H1 (cell line): ENCODE measurements at regions not wholly inside any gene's neighbourhood (a gene's known extent, or its start where the extent isn't known, plus 50 kb on each side); places are given as distances from the start of the nearest gene placed in this dataset.

Source experiments
- CTCF ChIA-PET: fragments of 300-600 bp; sonication (Branson Sonifier 250); formaldehyde crosslinking; loops from one replicate; lab custom pipeline; 2021; ENCODE audit not compliant: partially characterized antibody; lab: Charles Lee
- POLR2A ChIA-PET: fragments of 300-600 bp; sonication (Branson Sonifier 250); formaldehyde crosslinking; loops from one replicate; lab custom pipeline; 2021; ENCODE audit warnings: inconsistent platforms; ENCODE audit not compliant: partially characterized antibody; lab: Charles Lee
- DNase-seq, 2 experiments: peaks; one replicate each; pipeline versions ENCODE4 v3.0.0 to v3.0.0-alpha.2; 2010 to 2022; ENCODE audit warnings: low spot score in 2 of 2, low read depth in 1 of 2, mixed read lengths in 1 of 2
- FAIRE-seq: peaks from 2 replicates; lab custom pipeline; 2011; peaks lifted over from hg19 to GRCh38; lab: Jason Lieb, UNC
- H2AFZ ChIP-seq: 2 replicates; pipeline ENCODE4 v1.8.1; 2012; ENCODE audit warnings: low read length, inconsistent platforms
- H2AK5ac ChIP-seq: 2 replicates; pipeline ENCODE4 v1.6.1; 2013; ENCODE audit warnings: low read depth, low read length
- H2BK120ac ChIP-seq: replicated peaks from 2 replicates; pipeline ENCODE3; 2013; ENCODE audit warnings: low read depth, low read length, inconsistent platforms
- H2BK12ac ChIP-seq: 2 replicates; pipeline ENCODE4 v1.6.1; 2013; ENCODE audit warnings: low read depth, low read length
- H2BK15ac ChIP-seq: 2 replicates; pipeline ENCODE4 v1.6.1; 2013; ENCODE audit warnings: low read length
- H2BK20ac ChIP-seq: 2 replicates; pipeline ENCODE4 v1.6.1; 2013; ENCODE audit warnings: low read length
- H2BK5ac ChIP-seq: 2 replicates; pipeline ENCODE4 v1.6.1; 2013; ENCODE audit warnings: low read depth, low read length
- H3K14ac ChIP-seq: 2 replicates; pipeline ENCODE4 v1.6.1; 2013; ENCODE audit warnings: inconsistent platforms; ENCODE audit not compliant: insufficient read length
- H3K18ac ChIP-seq: 2 replicates; pipeline ENCODE4 v1.6.1; 2013; ENCODE audit warnings: low read length; ENCODE audit errors: extremely low read depth
- H3K23ac ChIP-seq: 2 replicates; pipeline ENCODE4 v1.6.1; 2013; ENCODE audit warnings: inconsistent platforms; ENCODE audit not compliant: insufficient read length
- H3K23me2 ChIP-seq: 2 replicates; pipeline ENCODE4 v1.6.1; 2013; ENCODE audit warnings: low read depth, low read length
- H3K27ac ChIP-seq: 2 replicates; pipeline ENCODE4 v1.6.1; 2011; ENCODE audit warnings: low read depth, low read length, inconsistent platforms
- H3K27me3 ChIP-seq, 4 experiments: replicated peaks in 1 of 4; 1 replicate in 1 of 4; 2 replicates in 3 of 4; pipeline versions ENCODE4 v1.6.1 to v1.8.1; 2011 to 2013; ENCODE audit warnings: low read length in 3 of 4, mild to moderate bottlenecking in 3 of 4, inconsistent platforms in 2 of 4, mixed read lengths in 2 of 4, moderate library complexity in 1 of 4; ENCODE audit not compliant: control insufficient read depth in 3 of 4, insufficient read depth in 3 of 4; ENCODE audit errors: extremely low read depth in 1 of 4
- H3K36me3 ChIP-seq, 4 experiments: 2 replicates each; pipeline versions ENCODE4 v1.6.1 to v1.8.1; 2011 to 2013; ENCODE audit warnings: mild to moderate bottlenecking in 4 of 4, low read length in 3 of 4, moderate library complexity in 2 of 4, control low read depth in 1 of 4, inconsistent platforms in 1 of 4; ENCODE audit not compliant: insufficient read depth in 4 of 4, control insufficient read depth in 2 of 4
- H3K4ac ChIP-seq: replicated peaks from 2 replicates; pipeline ENCODE3; 2013; ENCODE audit warnings: low read length, low read depth, mixed read lengths, inconsistent platforms; ENCODE audit not compliant: insufficient read length
- H3K4me1 ChIP-seq, 4 experiments: replicated peaks in 1 of 4; 1 replicate in 1 of 4; 2 replicates in 3 of 4; pipeline versions ENCODE4 v1.6.1 to v1.8.1; 2011 to 2013; ENCODE audit warnings: low read length in 3 of 4, inconsistent platforms in 2 of 4, mixed read lengths in 1 of 4; ENCODE audit not compliant: insufficient read depth in 4 of 4, control insufficient read depth in 3 of 4
- H3K4me2 ChIP-seq, 2 experiments: 2 replicates each; pipeline versions ENCODE4 v1.6.1 to v1.8.1; 2011 to 2013; ENCODE audit warnings: low read depth in 2 of 2, low read length in 2 of 2, control low read depth in 1 of 2, inconsistent platforms in 1 of 2, mild to moderate bottlenecking in 1 of 2; ENCODE audit not compliant: insufficient read depth in 1 of 2
- H3K4me3 ChIP-seq, 4 experiments: fragments of 200-600, 300-600 bp in 1 of 4; sonication (generic), shearing (Covaris generic), sonication (Bioruptor Twin) in 1 of 4; 2 replicates each; pipeline versions ENCODE4 v1.5.1 to v1.8.1; 2011 to 2016; ENCODE audit warnings: low read length in 4 of 4, low read depth in 3 of 4, control low read depth in 2 of 4, inconsistent platforms in 2 of 4, mild to moderate bottlenecking in 2 of 4, mixed read lengths in 1 of 4, moderate library complexity in 1 of 4; ENCODE audit not compliant: insufficient read depth in 2 of 4; ENCODE audit errors: extremely low read depth in 1 of 4
- H3K56ac ChIP-seq: replicated peaks from 2 replicates; pipeline ENCODE3; 2013; ENCODE audit warnings: low read depth, mild to moderate bottlenecking, mixed read lengths, low read length, inconsistent platforms; ENCODE audit not compliant: insufficient read length
- H3K79me1 ChIP-seq: 2 replicates; pipeline ENCODE4 v1.6.1; 2013; ENCODE audit warnings: low read depth, low read length, control low read depth
- H3K79me2 ChIP-seq, 2 experiments: 2 replicates each; pipeline versions ENCODE4 v1.6.1 to v1.8.1; 2012 to 2013; ENCODE audit warnings: low read length in 2 of 2, mild to moderate bottlenecking in 2 of 2, inconsistent platforms in 1 of 2; ENCODE audit not compliant: insufficient read depth in 2 of 2, control insufficient read depth in 1 of 2
- H3K9ac ChIP-seq, 4 experiments: replicated peaks in 1 of 4; 1 replicate in 1 of 4; 2 replicates in 3 of 4; pipeline versions ENCODE4 v1.6.1 to v1.8.1; 2011 to 2013; ENCODE audit warnings: low read depth in 3 of 4, low read length in 3 of 4, control low read depth in 2 of 4, mild to moderate bottlenecking in 2 of 4, moderate library complexity in 2 of 4, inconsistent platforms in 1 of 4; ENCODE audit errors: extremely low read depth in 1 of 4
- H3K9me3 ChIP-seq, 2 experiments: 2 replicates each; pipeline versions ENCODE4 v1.6.1 to v1.8.1; 2012 to 2013; ENCODE audit warnings: mild to moderate bottlenecking in 2 of 2, moderate library complexity in 2 of 2, control low read depth in 1 of 2, inconsistent platforms in 1 of 2, low read depth in 1 of 2, low read length in 1 of 2, mixed read lengths in 1 of 2; ENCODE audit not compliant: insufficient read depth in 2 of 2
- H4K20me1 ChIP-seq, 2 experiments: replicated peaks in 1 of 2; 2 replicates each; pipeline versions ENCODE3 to v1.8.1; 2011 to 2013; ENCODE audit warnings: inconsistent platforms in 2 of 2, low read length in 2 of 2, mild to moderate bottlenecking in 1 of 2; ENCODE audit not compliant: insufficient read depth in 2 of 2, control insufficient read depth in 1 of 2
- H4K5ac ChIP-seq: 2 replicates; pipeline ENCODE4 v1.6.1; 2013; ENCODE audit warnings: low read length, low read depth, mixed read lengths, inconsistent platforms; ENCODE audit not compliant: insufficient read length
- H4K8ac ChIP-seq: 2 replicates; pipeline ENCODE4 v1.8.0; 2013; ENCODE audit warnings: mild to moderate bottlenecking, moderate library complexity, low read length, inconsistent platforms; ENCODE audit not compliant: insufficient read depth; ENCODE audit errors: extremely low read depth
- H4K91ac ChIP-seq: replicated peaks from 2 replicates; pipeline ENCODE3; 2013; ENCODE audit warnings: low read length, mixed read lengths, inconsistent platforms; ENCODE audit not compliant: insufficient read length
- BCL11A ChIP-seq, 2 experiments: IDR thresholded peaks; one replicate each; pipeline ENCODE4 v1.6.1; 2011; ENCODE audit warnings: low read depth in 2 of 2, low read length in 2 of 2, mild to moderate bottlenecking in 2 of 2
- BRCA1 ChIP-seq: IDR thresholded peaks from 2 replicates; pipeline ENCODE4 v1.6.1; 2012; ENCODE audit warnings: low read depth, low read length, improper control_type of control experiment
- EGR1 ChIP-seq: IDR thresholded peaks from 2 replicates; pipeline ENCODE4 v1.6.1; 2011; ENCODE audit warnings: low read depth, low read length, borderline replicate concordance
- HDAC2 ChIP-seq, 2 experiments: fragments of 300-600 bp in 1 of 2; sonication (generic) in 1 of 2; IDR thresholded peaks; 2 replicates each; pipeline ENCODE4 v1.6.1; 2011 to 2012; ENCODE audit warnings: low read depth in 2 of 2, low read length in 2 of 2, mild to moderate bottlenecking in 2 of 2, moderate library complexity in 2 of 2, borderline replicate concordance in 1 of 2, inconsistent platforms in 1 of 2
- JUN ChIP-seq: IDR thresholded peaks from 2 replicates; pipeline ENCODE4 v1.6.1; 2011; ENCODE audit warnings: low read depth, mild to moderate bottlenecking, improper control_type of control experiment, low read length
- JUND ChIP-seq: IDR thresholded peaks from 2 replicates; pipeline ENCODE4 v1.6.1; 2011; ENCODE audit warnings: mild to moderate bottlenecking, improper control_type of control experiment, low read length
- KDM1A ChIP-seq: fragments of 200-600, 300-600 bp; sonication (generic); IDR thresholded peaks from 2 replicates; pipeline ENCODE4 v1.7.1; 2016; ENCODE audit warnings: mild to moderate bottlenecking, low read length, borderline replicate concordance
- MAFK ChIP-seq: IDR thresholded peaks from 2 replicates; pipeline ENCODE4 v1.6.1; 2012; ENCODE audit warnings: low read depth, mild to moderate bottlenecking, improper control_type of control experiment, low read length
- NRF1 ChIP-seq: IDR thresholded peaks from 2 replicates; pipeline ENCODE4 v1.6.1; 2011; ENCODE audit warnings: mild to moderate bottlenecking, low read depth, low read length, improper control_type of control experiment
- RNF2 ChIP-seq: fragments of 200-900, 300-1000 bp; sonication (generic); IDR thresholded peaks from 2 replicates; pipeline ENCODE4 v1.7.1; 2016; ENCODE audit warnings: borderline replicate concordance, low read depth, mild to moderate bottlenecking, antibody characterized with exemption, low read length; ENCODE audit not compliant: poor library complexity, severe bottlenecking; ENCODE audit errors: missing control alignments
- RXRA ChIP-seq: IDR thresholded peaks from 2 replicates; pipeline ENCODE4 v1.6.1; 2011; ENCODE audit warnings: low read depth, mild to moderate bottlenecking, low read length, moderate library complexity; ENCODE audit not compliant: insufficient read depth
- SAP30 ChIP-seq: fragments of 300-600 bp; sonication (generic); IDR thresholded peaks from 2 replicates; pipeline ENCODE4 v1.7.1; 2012; ENCODE audit warnings: low read length, moderate library complexity, mild to moderate bottlenecking, inconsistent platforms; ENCODE audit not compliant: insufficient read depth, insufficient replicate concordance
- SIRT6 ChIP-seq: IDR thresholded peaks from one replicate; pipeline ENCODE4 v1.7.1; 2012; ENCODE audit warnings: low read length, inconsistent platforms
- SP1 ChIP-seq: IDR thresholded peaks from 2 replicates; pipeline ENCODE4 v1.6.1; 2011; ENCODE audit warnings: low read depth, low read length
- SP2 ChIP-seq: IDR thresholded peaks from 2 replicates; pipeline ENCODE4 v1.6.1; 2012; ENCODE audit warnings: mild to moderate bottlenecking, low read length, inconsistent platforms
- TCF12 ChIP-seq: IDR thresholded peaks from 2 replicates; pipeline ENCODE4 v1.6.1; 2011; ENCODE audit warnings: low read depth, mild to moderate bottlenecking, low read length
- WGBS, 2 experiments: shearing (Covaris generic) in 1 of 2; methylation state at CpG; one replicate each; pipeline versions ENCODE4 v1.1.6 to v1.1.7; 2013 to 2015; ENCODE audit warnings: low lambda C conversion rate in 2 of 2, mixed read lengths in 2 of 2, inconsistent platforms in 1 of 2, low coverage in 1 of 2, missing lambda C conversion rate in 1 of 2; ENCODE audit not compliant: insufficient replicate concordance in 2 of 2, insufficient coverage in 1 of 2, insufficient read length in 1 of 2; ENCODE audit errors: extremely low coverage in 1 of 2, missing lambda C conversion rate in 1 of 2; 5-methylcytosine and 5-hydroxymethylcytosine counted together

DNA sequence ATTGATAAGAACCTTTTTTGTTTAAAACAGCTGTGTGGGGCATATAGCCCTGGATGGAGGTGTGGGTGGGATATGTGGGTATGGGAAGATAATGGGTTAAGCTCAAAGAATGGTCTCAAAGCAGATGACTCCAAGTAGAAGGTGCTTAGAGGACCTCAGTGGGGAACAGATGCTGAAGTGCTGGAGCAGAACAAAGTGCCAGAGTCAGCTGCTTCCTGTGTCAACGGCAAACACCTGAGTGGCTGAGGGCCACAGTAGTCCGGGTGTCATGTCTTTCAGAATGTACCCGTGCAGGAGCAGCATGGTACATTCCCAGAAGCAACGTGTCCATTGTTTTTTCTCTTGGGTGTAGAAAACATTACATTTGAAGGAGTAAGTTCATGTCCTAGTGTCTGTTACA is 210.6 kb downstream of the CCNG2 start:
- Histone ChIP-seq H2BK120ac (no peak overlapping the region), H2AFZ (no peak overlapping the region), H3K79me2 (no peaks in the 10 kb centered on the region), H3K14ac (no peak overlapping the region), H2BK12ac (no peak overlapping the region), H2BK15ac (no peak overlapping the region), H3K4me3 (no peak overlapping the region), H3K79me1 (no peaks in the 10 kb centered on the region), H4K91ac (no peak overlapping the region), H3K4me2 (no peak overlapping the region), H4K8ac (no peak overlapping the region), H2BK20ac (no peak overlapping the region), H3K9ac (no peak overlapping the region), H3K4ac (no peak overlapping the region), H2BK5ac (no peak overlapping the region), H3K27me3 (no peaks in the 10 kb centered on the region), H3K18ac (no peak overlapping the region), H3K23me2 (no peaks in the 10 kb centered on the region), H4K20me1 (no peaks in the 10 kb centered on the region), H3K36me3 (no peaks in the 10 kb centered on the region), H3K56ac (no peak overlapping the region), H2AK5ac (no peak overlapping the region), H3K27ac (no peak overlapping the region), H4K5ac (no peak overlapping the region), H3K9me3 (no peaks in the 10 kb centered on the region), H3K23ac (no peak overlapping the region), H3K4me1 (no peaks in the 10 kb centered on the region)
- ChIA-PET CTCF (interaction anchor here (0.5 to 42.8 kb wide), 18 partner anchors 8 to 1419 kb away, joined by 3 to 1551 read pairs (median 6); no protein-coding TSS in a partner anchor), POLR2A (no interaction called here)
- TF ChIP-seq BRCA1 (no peak), SAP30 (no peak), TCF12 (no peak), JUN (no peak), SIRT6 (no peak), RNF2 (no peak), SP1 (no peak), BCL11A (IDR thresholded peaks at IDR 0.05; ENCODE audit: low read depth in 2 of 2, low read length in 2 of 2) (no peak), JUND (no peak), KDM1A (no peak), RXRA (no peak), SP2 (no peak), NRF1 (no peak), MAFK (no peak), HDAC2 (IDR thresholded peaks at IDR 0.05; ENCODE audit: borderline replicate concordance in 1 of 2, low read depth in 2 of 2, low read length in 2 of 2) (no peak), EGR1 (no peak)
- 88% methylated on average over 4 of the region's 4 CpGs; no CpG with 5 or more reads in 1 of the 2 experiments for WGBS, 2 experiments
- no peak for FAIRE-seq
- no peak for DNase-seq
